Keratinocyte (primary cell): ENCODE measurements at regions not wholly inside any gene's neighbourhood (a gene's known extent, or its start where the extent isn't known, plus 50 kb on each side); places are given as distances from the start of the nearest gene placed in this dataset.

Experiments
- DNase-seq: peaks from one replicate; pipeline ENCODE4 v3.0.0-alpha.2; 2011; ENCODE audit warnings: low read depth, missing footprints, low spot score
- FAIRE-seq: peaks from 2 replicates; lab custom pipeline; 2011; peaks lifted over from hg19 to GRCh38; lab: Jason Lieb, UNC
- H2AFZ ChIP-seq: 2 replicates; pipeline ENCODE4 v1.6.0; 2012; ENCODE audit warnings: low read length, control low read depth, inconsistent platforms; ENCODE audit not compliant: control insufficient read depth
- H3K27ac ChIP-seq: 2 replicates; pipeline ENCODE4 v1.5.1; 2011; ENCODE audit warnings: low read length; ENCODE audit not compliant: control insufficient read depth, insufficient read depth
- H3K27me3 ChIP-seq: 3 replicates; pipeline ENCODE4 v1.6.0; 2011; ENCODE audit warnings: low read length; ENCODE audit not compliant: control insufficient read depth, insufficient read depth; ENCODE audit errors: extremely low read depth
- H3K36me3 ChIP-seq, 2 experiments: 2 replicates in 1 of 2; 3 replicates in 1 of 2; pipeline ENCODE4 v1.5.1; 2011; ENCODE audit warnings: low read length in 2 of 2, mild to moderate bottlenecking in 1 of 2; ENCODE audit not compliant: control insufficient read depth in 2 of 2, insufficient read depth in 2 of 2; ENCODE audit errors: extremely low read depth in 1 of 2
- H3K4me1 ChIP-seq: 3 replicates; pipeline ENCODE4 v1.5.1; 2011; ENCODE audit warnings: low read length; ENCODE audit not compliant: control insufficient read depth, insufficient read depth; ENCODE audit errors: extremely low read depth
- H3K4me2 ChIP-seq: 3 replicates; pipeline ENCODE4 v1.6.0; 2011; ENCODE audit warnings: low read depth, low read length; ENCODE audit not compliant: control insufficient read depth, insufficient read depth; ENCODE audit errors: extremely low read depth
- H3K4me3 ChIP-seq, 3 experiments: fragments of 200-600 bp in 1 of 3; sonication (generic) in 1 of 3; 2 replicates in 2 of 3; 3 replicates in 1 of 3; pipeline ENCODE4 v1.5.1; 2011 to 2016; ENCODE audit warnings: low read length in 3 of 3, mild to moderate bottlenecking in 3 of 3, control low read depth in 2 of 3, inconsistent platforms in 1 of 3, low read depth in 1 of 3, mixed read lengths in 1 of 3, mixed run types in 1 of 3, moderate library complexity in 1 of 3; ENCODE audit not compliant: control insufficient read depth in 2 of 3, insufficient read depth in 2 of 3; ENCODE audit errors: extremely low read depth in 1 of 3
- H3K79me2 ChIP-seq: 2 replicates; pipeline ENCODE4 v1.6.0; 2012; ENCODE audit warnings: low read length; ENCODE audit not compliant: control insufficient read depth, insufficient read depth
- H3K9ac ChIP-seq: 3 replicates; pipeline ENCODE4 v1.6.0; 2011; ENCODE audit warnings: low read length; ENCODE audit not compliant: control insufficient read depth, insufficient read depth; ENCODE audit errors: extremely low read depth
- H3K9me1 ChIP-seq: 3 replicates; pipeline ENCODE4 v1.6.0; 2011; ENCODE audit warnings: low read length; ENCODE audit not compliant: control insufficient read depth, insufficient read depth; ENCODE audit errors: extremely low read depth
- H3K9me3 ChIP-seq: 2 replicates; pipeline ENCODE4 v1.5.1; 2012; ENCODE audit warnings: low read depth, low read length; ENCODE audit not compliant: control insufficient read depth
- H4K20me1 ChIP-seq: 3 replicates; pipeline ENCODE4 v1.6.0; 2011; ENCODE audit warnings: low read length; ENCODE audit not compliant: control insufficient read depth, insufficient read depth; ENCODE audit errors: extremely low read depth
- CTCF ChIP-seq, 3 experiments: IDR thresholded peaks in 1 of 3; conservative IDR thresholded peaks in 1 of 3; optimal IDR thresholded peaks in 1 of 3; 2 replicates in 2 of 3; 3 replicates in 1 of 3; pipeline versions ENCODE3 to v1.5.1; 2011; ENCODE audit warnings: low read length in 3 of 3, mild to moderate bottlenecking in 3 of 3, moderate library complexity in 2 of 3, control low read depth in 1 of 3, inconsistent platforms in 1 of 3; ENCODE audit not compliant: insufficient read depth in 2 of 3; ENCODE audit errors: extremely low read depth in 1 of 3
- EZH2 ChIP-seq: IDR thresholded peaks from one replicate; pipeline ENCODE4 v1.6.1; 2012; ENCODE audit warnings: inconsistent platforms, mild to moderate bottlenecking, low read length, moderate library complexity
- dilution Hi-C: fragments of 300-500 bp; cut with MboI; formaldehyde crosslinking; loops from one replicate; pipeline ENCODE4 v1.7.0; 2020; ENCODE audit warnings: low sequenced_read_pairs; ENCODE audit not compliant: extremely low pct_ligation_motif_present

- no peak overlapping the region for H3K9ac ChIP-seq
- DNase-seq: no peak
- H3K4me2 ChIP-seq: no peak overlapping the region
- dilution Hi-C loops: no loop called here
- TF ChIP-seq CTCF (optimal IDR thresholded peaks at IDR 0.05 in 1 of 3, IDR thresholded peaks at IDR 0.05 in 1 of 3, conservative IDR thresholded peaks at IDR 0.05 in 1 of 3; ENCODE audit: extremely low read depth in 1 of 3, insufficient read depth in 2 of 3, low read length in 3 of 3) (no peak), EZH2 (no peak)
- H3K27ac ChIP-seq: no peak overlapping the region
- no peaks in the 10 kb centered on the region for H3K36me3 ChIP-seq
- FAIRE-seq: no peak
- no peaks in the 10 kb centered on the region for H3K79me2 ChIP-seq
- no peak overlapping the region for H3K4me3 ChIP-seq
- H3K27me3 ChIP-seq: no peaks in the 10 kb centered on the region
- H3K4me1 ChIP-seq: no peaks in the 10 kb centered on the region
- H3K9me1 ChIP-seq: no peaks in the 10 kb centered on the region
- H3K9me3 ChIP-seq: no peaks in the 10 kb centered on the region
- no peak overlapping the region for H2AFZ ChIP-seq
- H4K20me1 ChIP-seq: no peaks in the 10 kb centered on the region
Measured at GRCh38 chr2:163375070-163375469, 360.7 kb downstream of the FIGN start.

GRCh38 chr2:163374282-163374681, 361.5 kb downstream of the FIGN start:
- Histone ChIP-seq H3K27ac (no peak overlapping the region), H2AFZ (no peak overlapping the region), H3K9me1 (no peaks in the 10 kb centered on the region), H3K4me1 (no peaks in the 10 kb centered on the region), H3K9ac (no peak overlapping the region), H3K4me2 (no peak overlapping the region), H3K36me3 (no peaks in the 10 kb centered on the region), H4K20me1 (no peaks in the 10 kb centered on the region), H3K4me3 (no peak overlapping the region), H3K79me2 (no peaks in the 10 kb centered on the region), H3K9me3 (no peaks in the 10 kb centered on the region), H3K27me3 (no peaks in the 10 kb centered on the region)
- DNase-seq (no peak), FAIRE-seq (no peak)
- dilution Hi-C loops: no loop called here
- TF ChIP-seq CTCF (optimal IDR thresholded peaks at IDR 0.05 in 1 of 3, IDR thresholded peaks at IDR 0.05 in 1 of 3, conservative IDR thresholded peaks at IDR 0.05 in 1 of 3; ENCODE audit: extremely low read depth in 1 of 3, insufficient read depth in 2 of 3, low read length in 3 of 3) (no peak), EZH2 (no peak)
